HL-60 (cell line): ENCODE measurements at regions not wholly inside any gene's neighbourhood (a gene's known extent, or its start where the extent isn't known, plus 50 kb on each side); places are given as distances from the start of the nearest gene placed in this dataset.

Source experiments
- DNase-seq, 2 experiments: peaks; one replicate each; pipeline ENCODE4 v3.0.0-alpha.2; 2010 to 2020; ENCODE audit warnings: low read depth in 1 of 2, low spot score in 1 of 2
- H3K27ac ChIP-seq: fragments of 250-450 bp; sonication (Bioruptor Pico); replicated peaks from 2 replicates; pipeline ENCODE4 v1.5.1; 2020; ENCODE audit warnings: mild to moderate bottlenecking, moderate library complexity
- H3K27me3 ChIP-seq: fragments of 250-450 bp; sonication (Bioruptor Pico); 2 replicates; pipeline ENCODE4 v1.5.1; 2021; ENCODE audit warnings: mild to moderate bottlenecking, moderate library complexity; ENCODE audit not compliant: insufficient read depth, poor library complexity, severe bottlenecking
- H3K4me3 ChIP-seq: replicated peaks from 2 replicates; pipeline ENCODE4 v1.5.1; 2011; ENCODE audit warnings: mild to moderate bottlenecking, control low read depth, low read length; ENCODE audit not compliant: insufficient read depth
- CTCF ChIP-seq: IDR thresholded peaks from one replicate; pipeline ENCODE4 v1.5.1; 2011; ENCODE audit warnings: low read length, control low read depth, inconsistent platforms; ENCODE audit not compliant: insufficient read depth
- GABPA ChIP-seq: IDR thresholded peaks from 2 replicates; pipeline ENCODE4 v1.6.1; 2012; ENCODE audit warnings: low read depth
- POLR2AphosphoS5 ChIP-seq: IDR thresholded peaks from 2 replicates; pipeline ENCODE4 v1.6.1; 2012; ENCODE audit warnings: low read depth
- REST ChIP-seq: IDR thresholded peaks from 2 replicates; pipeline ENCODE4 v1.6.1; 2012; ENCODE audit warnings: low read depth; ENCODE audit not compliant: insufficient replicate concordance
- SPI1 ChIP-seq: IDR thresholded peaks from 2 replicates; pipeline ENCODE4 v1.6.1; 2012; ENCODE audit warnings: low read depth, mild to moderate bottlenecking, borderline replicate concordance

- peaks cover 2% of the 10 kb centered on the region for H3K27me3 ChIP-seq
- no peak for TF ChIP-seq SPI1
- no peak for TF ChIP-seq GABPA
- no peak for TF ChIP-seq POLR2AphosphoS5
- no peak for TF ChIP-seq CTCF
- no peak for TF ChIP-seq REST
- H3K4me3 ChIP-seq, result no peak overlapping the region
- H3K27ac ChIP-seq, result no peak overlapping the region
- DNase-seq, result no peak
Observed at GRCh38 chr1:218683242-218683641, 338.1 kb downstream of the TGFB2 start.

- no peak for DNase-seq
- TF ChIP-seq REST (no peak), POLR2AphosphoS5 (no peak), SPI1 (no peak), CTCF (no peak), GABPA (no peak)
- H3K27ac ChIP-seq, result no peak overlapping the region
- H3K27me3 ChIP-seq, result peaks cover 2% of the 10 kb centered on the region
- H3K4me3 ChIP-seq, result no peak overlapping the region
Observed at GRCh38 chr1:218686258-218686657, 341.1 kb downstream of the TGFB2 start.

- DNase-seq, result no peak
- no peak overlapping the region for H3K4me3 ChIP-seq
- no peak for TF ChIP-seq GABPA
- no peak for TF ChIP-seq REST
- no peak for TF ChIP-seq CTCF
- no peak for TF ChIP-seq SPI1
- TF ChIP-seq POLR2AphosphoS5, result no peak
- H3K27ac ChIP-seq, result no peak overlapping the region
- peaks cover 2% of the 10 kb centered on the region for H3K27me3 ChIP-seq
Observed at GRCh38 chr1:218686761-218687160, 341.6 kb downstream of the TGFB2 start.
